Colonic mucosa (tissue), 4 donors: ENCODE measurements at regions not wholly inside any gene's neighbourhood (a gene's known extent, or its start where the extent isn't known, plus 50 kb on each side); places are given as distances from the start of the nearest gene placed in this dataset.

Source experiments
- DNase-seq: peaks from one replicate; pipeline ENCODE4 v3.0.0-alpha.2; 2020
- H3K27ac ChIP-seq: fragments of 200-600 bp; one replicate; pipeline ENCODE4 v1.8.0; 2021
- H3K27me3 ChIP-seq: fragments of 200-600 bp; one replicate; pipeline ENCODE4 v1.8.0; 2021
- H3K36me3 ChIP-seq: fragments of 200-600 bp; one replicate; pipeline ENCODE4 v1.8.0; 2021
- H3K4me1 ChIP-seq: fragments of 200-600 bp; one replicate; pipeline ENCODE4 v1.8.0; 2021; ENCODE audit warnings: mild to moderate bottlenecking
- H3K4me3 ChIP-seq: fragments of 200-600 bp; one replicate; pipeline ENCODE4 v1.8.0; 2021
- H3K9ac ChIP-seq, 2 donors: one replicate each; pipeline ENCODE4 v1.7.0; 2013; ENCODE audit warnings: control low read depth in 2 of 2, low read depth in 2 of 2, low read length in 2 of 2
- H3K9me3 ChIP-seq: fragments of 200-600 bp; one replicate; pipeline ENCODE4 v1.8.0; 2021
- intact Hi-C: fragments of 100-400 bp; cut with DNase I; formaldehyde crosslinking; loops from one replicate; pipeline ENCODE4 v1.14.1; 2022
- TF ChIP-seq, protein P1 (sequence below): fragments of 200-600 bp; IDR thresholded peaks from one replicate; pipeline ENCODE4 v1.8.0; 2022; ENCODE audit warnings: antibody characterized with exemption, mild to moderate bottlenecking
- donor health status: healthy.
- donor health status: DM: no; HTN: no; CAD: no.
- donor health status: DM: no; HTN: no; CAD: no.

DNA sequence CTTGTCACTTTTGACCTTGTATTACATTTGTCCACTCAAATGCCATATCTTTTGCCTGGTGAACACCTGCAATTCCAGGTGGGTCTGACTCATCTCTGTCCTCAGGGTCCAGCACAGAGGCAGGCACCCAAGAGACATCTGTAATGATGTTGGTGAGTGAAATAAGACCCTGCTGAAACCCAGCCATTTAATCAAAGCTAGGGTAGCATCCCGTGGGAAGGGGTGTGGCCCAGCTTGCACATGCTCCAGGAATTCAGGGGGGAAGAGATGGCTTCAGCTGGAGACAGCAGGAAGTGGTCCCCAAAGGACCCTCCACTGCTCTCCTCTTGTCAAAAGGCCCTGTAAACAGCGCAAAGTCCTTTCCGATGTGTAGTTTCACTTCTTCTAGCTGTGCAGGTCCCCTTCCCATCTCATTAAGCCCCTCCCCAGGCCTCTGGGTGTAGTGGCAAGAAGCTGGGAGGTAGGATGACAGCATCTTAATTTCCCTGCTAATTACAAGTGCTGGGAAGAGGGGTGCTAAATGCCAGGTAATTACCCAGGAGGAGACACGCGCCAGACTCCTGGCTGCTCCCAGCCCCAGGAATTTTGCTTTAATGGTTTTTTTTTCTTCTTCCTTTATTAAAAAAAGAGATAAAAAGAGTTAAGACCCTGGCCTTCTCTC is 54.4 kb upstream of the TRABD2B start:
- Histone ChIP-seq H3K9ac (no peak overlapping the region), H3K9me3 (no peaks in the 10 kb centered on the region), H3K27ac (no peak overlapping the region), H3K4me3 (no peak overlapping the region), H3K4me1 (no peaks in the 10 kb centered on the region), H3K36me3 (no peaks in the 10 kb centered on the region), H3K27me3 (no peaks in the 10 kb centered on the region)
- DNase-seq, result no peak
- TF ChIP-seq, protein P1, sequence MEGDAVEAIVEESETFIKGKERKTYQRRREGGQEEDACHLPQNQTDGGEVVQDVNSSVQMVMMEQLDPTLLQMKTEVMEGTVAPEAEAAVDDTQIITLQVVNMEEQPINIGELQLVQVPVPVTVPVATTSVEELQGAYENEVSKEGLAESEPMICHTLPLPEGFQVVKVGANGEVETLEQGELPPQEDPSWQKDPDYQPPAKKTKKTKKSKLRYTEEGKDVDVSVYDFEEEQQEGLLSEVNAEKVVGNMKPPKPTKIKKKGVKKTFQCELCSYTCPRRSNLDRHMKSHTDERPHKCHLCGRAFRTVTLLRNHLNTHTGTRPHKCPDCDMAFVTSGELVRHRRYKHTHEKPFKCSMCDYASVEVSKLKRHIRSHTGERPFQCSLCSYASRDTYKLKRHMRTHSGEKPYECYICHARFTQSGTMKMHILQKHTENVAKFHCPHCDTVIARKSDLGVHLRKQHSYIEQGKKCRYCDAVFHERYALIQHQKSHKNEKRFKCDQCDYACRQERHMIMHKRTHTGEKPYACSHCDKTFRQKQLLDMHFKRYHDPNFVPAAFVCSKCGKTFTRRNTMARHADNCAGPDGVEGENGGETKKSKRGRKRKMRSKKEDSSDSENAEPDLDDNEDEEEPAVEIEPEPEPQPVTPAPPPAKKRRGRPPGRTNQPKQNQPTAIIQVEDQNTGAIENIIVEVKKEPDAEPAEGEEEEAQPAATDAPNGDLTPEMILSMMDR, result no peak
- intact Hi-C loops, result no loop called here

DNA sequence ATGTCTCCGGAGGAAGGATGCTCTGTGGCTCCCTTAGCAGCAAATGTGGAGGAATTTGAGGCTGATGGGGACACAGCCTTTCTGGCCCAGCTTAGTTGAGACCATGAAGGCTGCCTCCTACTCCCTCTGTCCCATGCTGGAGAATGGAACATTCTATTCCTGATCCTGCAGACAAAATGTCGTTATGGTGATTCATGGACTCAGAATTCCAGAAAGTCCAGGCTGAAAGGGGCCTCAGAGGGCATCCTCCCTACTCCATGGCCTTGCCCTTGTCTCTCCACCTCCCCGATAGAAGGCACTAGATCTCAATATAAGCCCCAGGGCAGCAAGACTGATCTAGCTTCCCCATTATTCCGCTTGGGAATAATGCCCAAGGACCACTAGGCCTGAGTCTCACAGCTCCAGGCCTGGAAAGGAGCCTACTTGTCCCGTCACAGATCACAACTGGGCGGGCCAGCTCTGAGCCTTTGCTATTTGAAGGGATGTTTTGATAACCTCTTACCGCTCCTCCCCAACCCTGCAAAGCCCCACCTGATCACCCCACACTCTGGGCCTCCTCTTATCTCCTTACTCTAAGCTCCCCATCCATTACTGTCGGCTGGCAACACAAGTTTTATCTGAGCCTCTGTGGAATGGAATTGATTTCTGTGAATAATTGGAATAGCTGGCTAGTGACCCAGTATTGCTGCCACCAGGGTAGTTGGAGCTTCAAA is 52.8 kb upstream of the TRABD2B start:
- no peak overlapping the region for H3K27ac ChIP-seq
- intact Hi-C loops, result no loop called here

DNA sequence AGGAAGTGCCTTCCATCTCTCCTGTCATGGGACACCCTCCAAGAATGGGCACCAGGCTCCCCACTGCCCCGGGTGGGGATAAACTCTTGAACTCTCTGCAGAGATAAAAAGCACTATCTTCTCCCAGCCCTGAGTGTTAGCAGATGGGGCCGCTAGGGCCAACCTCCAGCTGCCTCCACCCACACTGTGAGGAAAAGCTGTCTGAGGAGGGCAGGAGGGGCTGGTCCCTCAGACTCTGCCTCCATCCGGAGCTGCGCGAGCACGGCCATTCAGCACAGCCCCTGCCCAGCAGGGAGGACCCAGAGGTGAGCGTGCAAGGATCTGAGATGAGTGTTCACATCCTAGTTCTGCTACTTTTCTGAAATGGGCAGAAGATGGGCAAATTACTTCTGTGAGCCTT is 51.8 kb upstream of the TRABD2B start:
- no peaks in the 10 kb centered on the region for H3K4me1 ChIP-seq
- no peak for DNase-seq
- no peak overlapping the region for H3K9ac ChIP-seq

More for the DNA sequence above, 52.8 kb upstream of the TRABD2B start:
- H3K4me3 ChIP-seq, result no peak overlapping the region
- no peaks in the 10 kb centered on the region for H3K9me3 ChIP-seq
- no peak for DNase-seq
- no peaks in the 10 kb centered on the region for H3K27me3 ChIP-seq
- no peak overlapping the region for H3K9ac ChIP-seq
- TF ChIP-seq, protein P1, result no peak
- H3K4me1 ChIP-seq, result no peaks in the 10 kb centered on the region
- no peaks in the 10 kb centered on the region for H3K36me3 ChIP-seq

DNA sequence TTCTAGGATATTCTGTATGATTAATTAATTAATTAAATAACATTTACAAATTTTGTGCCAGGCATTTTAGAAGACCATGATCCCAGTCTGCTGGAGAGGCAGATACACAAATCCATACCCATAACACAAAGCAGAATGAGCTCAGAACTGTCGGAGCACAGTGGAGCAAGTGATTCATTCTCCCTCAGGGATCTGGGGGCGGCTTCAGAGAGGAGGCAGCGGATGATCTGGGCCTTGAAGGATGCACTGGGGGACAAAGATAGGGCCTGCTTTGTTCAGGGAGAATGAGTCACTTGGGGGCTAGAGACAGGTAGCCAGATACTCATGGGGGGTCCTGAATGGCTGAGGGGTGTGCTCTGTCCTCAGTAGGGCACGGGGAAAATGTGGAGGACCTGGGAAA is 50.9 kb upstream of the TRABD2B start:
- no peaks in the 10 kb centered on the region for H3K27me3 ChIP-seq
- no peak overlapping the region for H3K9ac ChIP-seq
- H3K9me3 ChIP-seq, result no peaks in the 10 kb centered on the region
- no peaks in the 10 kb centered on the region for H3K36me3 ChIP-seq
- no peaks in the 10 kb centered on the region for H3K4me1 ChIP-seq
- H3K4me3 ChIP-seq, result no peak overlapping the region
- no peak overlapping the region for H3K27ac ChIP-seq
- no peak for DNase-seq
- TF ChIP-seq, protein P1, result no peak
- intact Hi-C loops, result no loop called here

More for the DNA sequence above, 51.8 kb upstream of the TRABD2B start:
- TF ChIP-seq, protein P1, result no peak
- Histone ChIP-seq H3K27ac (no peak overlapping the region), H3K27me3 (no peaks in the 10 kb centered on the region), H3K4me3 (no peak overlapping the region), H3K36me3 (no peaks in the 10 kb centered on the region), H3K9me3 (no peaks in the 10 kb centered on the region)
- intact Hi-C loops, result no loop called here

DNA sequence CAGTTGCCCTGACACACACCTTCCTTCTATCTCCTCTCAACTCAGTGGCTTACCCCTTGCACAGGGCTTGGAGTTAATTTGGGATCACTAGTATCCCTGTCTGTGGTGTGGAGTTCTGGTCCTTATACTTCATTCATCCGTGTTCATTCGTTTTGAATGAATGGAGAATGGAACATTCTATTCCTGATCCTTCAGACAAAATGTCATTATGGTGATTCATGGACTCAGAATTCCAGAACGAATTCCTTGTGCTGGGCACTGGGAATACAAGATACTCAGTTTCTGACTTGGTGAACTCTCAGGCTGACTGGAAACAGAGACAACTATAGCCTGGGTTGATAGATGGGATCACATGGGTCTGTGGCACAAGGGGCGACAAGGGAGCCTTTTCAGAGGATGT is 49.9 kb upstream of the TRABD2B start:
- no peak for DNase-seq
- Histone ChIP-seq H3K4me3 (no peak overlapping the region), H3K9me3 (no peaks in the 10 kb centered on the region), H3K27ac (no peak overlapping the region), H3K9ac (no peak overlapping the region), H3K36me3 (no peaks in the 10 kb centered on the region), H3K27me3 (no peaks in the 10 kb centered on the region), H3K4me1 (no peaks in the 10 kb centered on the region)
- intact Hi-C loops, result no loop called here
- TF ChIP-seq, protein P1, result no peak
